Loucy (cell line): ENCODE measurements at regions not wholly inside any gene's neighbourhood (a gene's known extent, or its start where the extent isn't known, plus 50 kb on each side); places are given as distances from the start of the nearest gene placed in this dataset.
"Not testable (repeated sequence)": the region's sequence is repeated elsewhere in the genome, so short reads cannot be mapped to it uniquely, and the experiment has no call there.

ENCODE experiments used
- H2AFZ ChIP-seq: fragments of 200-600 bp; sonication (generic); 2 replicates; pipeline ENCODE4 v1.6.0; 2016; ENCODE audit warnings: antibody characterized with exemption, mild to moderate bottlenecking, low read length, moderate library complexity
- H3F3A ChIP-seq: fragments of 200-600 bp; 2 replicates; pipeline ENCODE4 v1.6.0; 2016; ENCODE audit warnings: antibody characterized with exemption, low read depth, mild to moderate bottlenecking
- H3K27me3 ChIP-seq: fragments of 200-600 bp; sonication (generic); 2 replicates; pipeline ENCODE4 v1.6.1; 2014; ENCODE audit warnings: low read length, mild to moderate bottlenecking; ENCODE audit not compliant: insufficient read depth, poor library complexity, severe bottlenecking
- H3K36me3 ChIP-seq: fragments of 200-600 bp; sonication (generic); 2 replicates; pipeline ENCODE4 v1.6.1; 2016; ENCODE audit warnings: low read length; ENCODE audit not compliant: insufficient read depth
- H3K4me1 ChIP-seq: fragments of 200-600 bp; sonication (generic); 2 replicates; pipeline ENCODE4 v1.5.1; 2014; ENCODE audit warnings: low read length, mild to moderate bottlenecking; ENCODE audit not compliant: insufficient read depth, poor library complexity, severe bottlenecking
- H3K4me2 ChIP-seq: fragments of 200-600 bp; sonication (generic); 2 replicates; pipeline ENCODE4 v1.6.0; 2014; ENCODE audit warnings: antibody characterized with exemption, low read length, low read depth, mild to moderate bottlenecking; ENCODE audit not compliant: poor library complexity, severe bottlenecking
- H3K4me3 ChIP-seq: fragments of 200-600 bp; sonication (generic); 2 replicates; pipeline ENCODE4 v1.5.1; 2014; ENCODE audit warnings: low read length, mild to moderate bottlenecking, mixed read lengths; ENCODE audit not compliant: poor library complexity, severe bottlenecking
- H3K79me2 ChIP-seq: fragments of 200-600 bp; sonication (generic); 2 replicates; pipeline ENCODE4 v1.6.1; 2014; ENCODE audit warnings: low read length; ENCODE audit not compliant: insufficient read depth
- H3K9ac ChIP-seq: fragments of 200-600 bp; sonication (generic); 2 replicates; pipeline ENCODE4 v1.6.0; 2014; ENCODE audit warnings: mild to moderate bottlenecking, low read depth, low read length, moderate library complexity; ENCODE audit not compliant: poor library complexity, severe bottlenecking
- H3K9me2 ChIP-seq: fragments of 200-600 bp; sonication (generic); replicated peaks from 2 replicates; pipeline ENCODE4 v1.6.1; 2016; ENCODE audit warnings: low read depth, low read length, mixed read lengths
- H3K9me3 ChIP-seq: fragments of 200-600 bp; sonication (generic); 2 replicates; pipeline ENCODE4 v1.6.1; 2014; ENCODE audit warnings: mild to moderate bottlenecking, antibody characterized with exemption, low read length, low read depth; ENCODE audit not compliant: insufficient read depth
- H4K20me1 ChIP-seq: fragments of 200-600 bp; sonication (generic); 2 replicates; pipeline ENCODE4 v1.6.0; 2014; ENCODE audit warnings: antibody characterized with exemption, low read length, mild to moderate bottlenecking; ENCODE audit not compliant: insufficient read depth, poor library complexity, severe bottlenecking
- EZH2phosphoT487 ChIP-seq: fragments of 200-600 bp; IDR thresholded peaks from 2 replicates; pipeline ENCODE4 v1.6.1; 2018; ENCODE audit warnings: antibody characterized with exemption, mild to moderate bottlenecking, moderate library complexity, borderline replicate concordance
- TF ChIP-seq, protein P1 (sequence below): fragments of 200-600 bp; sonication (generic); conservative IDR thresholded peaks from 2 replicates; pipeline ENCODE4 v1.5.1; 2014; ENCODE audit warnings: mild to moderate bottlenecking, antibody characterized with exemption, low read length

DNA sequence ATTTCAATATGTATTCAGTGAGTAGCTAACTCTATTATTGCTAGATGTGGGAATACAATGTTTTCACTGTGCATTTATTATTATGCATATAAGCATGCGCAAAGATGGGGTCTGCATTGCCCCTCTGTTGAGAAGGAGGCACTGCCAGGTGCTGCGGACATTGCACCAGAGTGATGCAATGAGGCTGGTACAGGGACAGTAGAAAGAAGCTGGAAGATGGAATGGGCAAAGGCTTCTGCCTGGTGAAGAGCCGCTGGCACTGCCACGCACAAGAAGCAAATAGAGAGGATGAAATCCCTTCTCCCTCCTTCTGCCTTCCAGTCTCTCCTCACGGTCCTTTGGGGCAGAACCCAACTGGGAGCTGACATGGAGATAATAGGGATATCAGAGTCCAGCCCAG lies 154.5 kb upstream of the TNFAIP3 start:
- Histone ChIP-seq H2AFZ (no peak overlapping the region), H3K9me3 (no peaks in the 10 kb centered on the region), H4K20me1 (no peaks in the 10 kb centered on the region), H3K79me2 (no peaks in the 10 kb centered on the region), H3K9me2 (no peaks in the 10 kb centered on the region), H3K4me2 (no peak overlapping the region), H3F3A (no peaks in the 10 kb centered on the region), H3K9ac (no peak overlapping the region), H3K27me3 (no peaks in the 10 kb centered on the region), H3K4me3 (no peak overlapping the region), H3K4me1 (peaks cover 39% of the 10 kb centered on the region), H3K36me3 (no peaks in the 10 kb centered on the region)
- TF ChIP-seq, protein P1, sequence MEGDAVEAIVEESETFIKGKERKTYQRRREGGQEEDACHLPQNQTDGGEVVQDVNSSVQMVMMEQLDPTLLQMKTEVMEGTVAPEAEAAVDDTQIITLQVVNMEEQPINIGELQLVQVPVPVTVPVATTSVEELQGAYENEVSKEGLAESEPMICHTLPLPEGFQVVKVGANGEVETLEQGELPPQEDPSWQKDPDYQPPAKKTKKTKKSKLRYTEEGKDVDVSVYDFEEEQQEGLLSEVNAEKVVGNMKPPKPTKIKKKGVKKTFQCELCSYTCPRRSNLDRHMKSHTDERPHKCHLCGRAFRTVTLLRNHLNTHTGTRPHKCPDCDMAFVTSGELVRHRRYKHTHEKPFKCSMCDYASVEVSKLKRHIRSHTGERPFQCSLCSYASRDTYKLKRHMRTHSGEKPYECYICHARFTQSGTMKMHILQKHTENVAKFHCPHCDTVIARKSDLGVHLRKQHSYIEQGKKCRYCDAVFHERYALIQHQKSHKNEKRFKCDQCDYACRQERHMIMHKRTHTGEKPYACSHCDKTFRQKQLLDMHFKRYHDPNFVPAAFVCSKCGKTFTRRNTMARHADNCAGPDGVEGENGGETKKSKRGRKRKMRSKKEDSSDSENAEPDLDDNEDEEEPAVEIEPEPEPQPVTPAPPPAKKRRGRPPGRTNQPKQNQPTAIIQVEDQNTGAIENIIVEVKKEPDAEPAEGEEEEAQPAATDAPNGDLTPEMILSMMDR = no peak
- TF ChIP-seq EZH2phosphoT487 = no peak

DNA sequence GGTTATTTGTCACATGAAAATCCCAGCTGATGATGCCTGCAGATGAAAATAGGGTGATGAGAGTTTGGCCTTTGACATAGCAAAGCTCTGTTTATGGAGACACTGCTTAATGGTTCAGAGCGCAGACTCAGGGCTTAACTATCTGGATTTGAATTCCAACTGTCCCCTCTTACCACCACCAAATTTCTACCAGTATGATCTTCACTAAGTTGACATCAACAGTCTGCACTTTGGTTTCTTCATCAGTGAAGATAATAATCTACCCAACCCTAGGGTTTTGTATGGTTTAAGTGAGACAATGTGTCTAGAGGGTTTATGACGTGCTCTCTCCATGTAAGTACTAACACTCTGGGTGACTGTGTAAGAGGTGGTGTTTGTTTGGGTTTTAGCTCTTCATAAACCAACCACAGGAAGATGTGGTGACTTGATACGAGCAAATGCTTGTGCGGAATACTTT lies 151.4 kb upstream of the TNFAIP3 start:
- TF ChIP-seq, protein P1 = no peak
- no peak for TF ChIP-seq EZH2phosphoT487
- H3K4me3 ChIP-seq = no peak overlapping the region
- H3K36me3 ChIP-seq = no peaks in the 10 kb centered on the region
- peaks cover 32% of the 10 kb centered on the region for H3K4me1 ChIP-seq
- H3K9me2 ChIP-seq = no peaks in the 10 kb centered on the region
- no peaks in the 10 kb centered on the region for H3K27me3 ChIP-seq
- no peak overlapping the region; the same call in 1 of the 2 replicates for H2AFZ ChIP-seq
- H3K79me2 ChIP-seq = no peaks in the 10 kb centered on the region
- no peaks in the 10 kb centered on the region for H3F3A ChIP-seq
- H3K4me2 ChIP-seq = peak overlapping the region; percentile 16
- H4K20me1 ChIP-seq = no peaks in the 10 kb centered on the region
- H3K9ac ChIP-seq = no peak overlapping the region
- H3K9me3 ChIP-seq = no peaks in the 10 kb centered on the region

GRCh38 chr6:137717074-137718073 lies 149.7 kb upstream of the TNFAIP3 start:
- Histone ChIP-seq H4K20me1 (no peaks in the 10 kb centered on the region), H3K36me3 (no peaks in the 10 kb centered on the region), H3K4me2 (peak overlapping the region; percentile 3), H3F3A (no peaks in the 10 kb centered on the region), H3K9me2 (no peaks in the 10 kb centered on the region), H3K4me3 (no peak overlapping the region), H3K27me3 (no peaks in the 10 kb centered on the region), H3K4me1 (peaks cover 32% of the 10 kb centered on the region), H3K79me2 (no peaks in the 10 kb centered on the region), H3K9ac (no peak overlapping the region), H3K9me3 (no peaks in the 10 kb centered on the region), H2AFZ (no peak overlapping the region)
- no peak for TF ChIP-seq EZH2phosphoT487
- TF ChIP-seq, protein P1 = no peak

DNA sequence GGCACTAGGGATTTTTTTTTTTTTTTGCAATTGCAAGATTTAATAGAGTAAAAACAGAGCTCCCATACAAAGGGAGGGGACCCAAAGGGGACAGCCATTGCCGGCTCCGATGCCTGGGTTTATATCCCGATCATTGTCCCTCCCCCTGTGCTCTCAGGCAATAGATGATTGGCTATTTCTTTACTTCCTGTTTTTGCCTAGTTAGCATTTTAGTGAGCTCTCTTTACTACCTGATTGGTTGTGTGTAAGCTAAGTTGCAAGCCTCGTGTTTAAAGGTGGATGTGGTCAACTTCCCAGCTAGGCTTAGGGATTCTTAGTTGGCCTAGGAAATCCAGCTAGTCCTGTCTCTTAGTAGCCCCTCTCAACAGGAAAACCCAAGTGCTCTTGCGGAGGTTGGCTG lies 148.2 kb upstream of the TNFAIP3 start:
- not testable (repeated sequence) for H3K9me2 ChIP-seq, H3K36me3 ChIP-seq, H3K4me2 ChIP-seq, H3K79me2 ChIP-seq, H4K20me1 ChIP-seq, H3K9ac ChIP-seq, H3K27me3 ChIP-seq, H3F3A ChIP-seq, H3K9me3 ChIP-seq, H3K4me3 ChIP-seq, H2AFZ ChIP-seq
- peaks cover 44% of the 10 kb centered on the region for H3K4me1 ChIP-seq
